Stimulated activated CD4-positive, alpha-beta T cell treated with anti-CD3 and anti-CD28 coated beads, Interleukin-4, amount 100 ng/mL, for 1 hour (primary cell): ENCODE measurements at regions not wholly inside any gene's neighbourhood (a gene's known extent, or its start where the extent isn't known, plus 50 kb on each side); places are given as distances from the start of the nearest gene placed in this dataset.
"Not testable (repeated sequence)": the region's sequence is repeated elsewhere in the genome, so short reads cannot be mapped to it uniquely, and the experiment has no call there.

Experiments used
- DNase-seq: peaks from one replicate; pipeline ENCODE4 v3.0.0-alpha.2; 2020

- no peak for DNase-seq
These were observed 307.3 kb downstream of the RAPGEF2 start for GRCh38 chr4:159410076-159410777.

GRCh38 chr4:159410891-159411290 is 308.0 kb downstream of the RAPGEF2 start:
- no peak for DNase-seq

GRCh38 chr4:159413306-159413943 is 310.5 kb downstream of the RAPGEF2 start:
- no peak for DNase-seq

- DNase-seq: no peak
These were observed 311.4 kb downstream of the RAPGEF2 start for GRCh38 chr4:159414305-159414704.

GRCh38 chr4:159416073-159416472 is 313.2 kb downstream of the RAPGEF2 start:
- DNase-seq: no peak

GRCh38 chr4:159416996-159417395 is 314.1 kb downstream of the RAPGEF2 start:
- no peak for DNase-seq

GRCh38 chr4:159420162-159421057 is 317.5 kb downstream of the RAPGEF2 start:
- DNase-seq: no peak

- not testable (repeated sequence) for DNase-seq
These were observed 318.2 kb downstream of the RAPGEF2 start for GRCh38 chr4:159421058-159421419.

- no peak for DNase-seq
These were observed 319.1 kb downstream of the RAPGEF2 start for GRCh38 chr4:159422019-159422418.

- DNase-seq: no peak
These were observed 319.7 kb downstream of the RAPGEF2 start for GRCh38 chr4:159422626-159423025.

- DNase-seq: no peak
These were observed 322.9 kb downstream of the RAPGEF2 start for GRCh38 chr4:159425737-159426305.

GRCh38 chr4:159428293-159428692 is 325.4 kb downstream of the RAPGEF2 start:
- no peak for DNase-seq

- DNase-seq: no peak
These were observed 326.3 kb downstream of the RAPGEF2 start for GRCh38 chr4:159428975-159429692.

GRCh38 chr4:159429693-159430035 is 326.8 kb downstream of the RAPGEF2 start:
- DNase-seq: no peak

GRCh38 chr4:159430896-159431295 is 328.0 kb downstream of the RAPGEF2 start:
- DNase-seq: no peak

- no peak for DNase-seq
These were observed 329.6 kb downstream of the RAPGEF2 start for GRCh38 chr4:159432436-159432835.

- no peak for DNase-seq
These were observed 330.5 kb downstream of the RAPGEF2 start for GRCh38 chr4:159433337-159433736.

- no peak for DNase-seq
These were observed 331.4 kb downstream of the RAPGEF2 start for GRCh38 chr4:159434114-159434870.

- DNase-seq: no peak
These were observed 332.0 kb downstream of the RAPGEF2 start for GRCh38 chr4:159434871-159435241.

- DNase-seq: no peak
These were observed 332.7 kb downstream of the RAPGEF2 start for GRCh38 chr4:159435561-159436023.

GRCh38 chr4:159443975-159444374 is 341.1 kb downstream of the RAPGEF2 start:
- DNase-seq: no peak

- DNase-seq: no peak
These were observed 341.8 kb downstream of the RAPGEF2 start for GRCh38 chr4:159444678-159445077.
